A673 (cell line): ENCODE measurements at regions not wholly inside any gene's neighbourhood (a gene's known extent, or its start where the extent isn't known, plus 50 kb on each side); places are given as distances from the start of the nearest gene placed in this dataset.

Source experiments
- BruUV-seq: library from RNA; stranded (reverse); fragments of 400-500 nt; replicated peaks from 2 replicates; lab custom pipeline; 2021; lab: Mats Ljungman, UMichigan
- CTCF ChIA-PET: fragments of 300-600 bp; sonication (Branson Sonifier 250); formaldehyde crosslinking; loops from one replicate; lab custom pipeline; 2022; ENCODE audit warnings: antibody characterized with exemption; lab: Charles Lee
- POLR2A ChIA-PET: fragments of 300-600 bp; sonication (Branson Sonifier 250); formaldehyde crosslinking; loops from one replicate; lab custom pipeline; 2022; ENCODE audit warnings: antibody characterized with exemption; ENCODE audit not compliant: low non-redundant PET; lab: Charles Lee
- DNase-seq: peaks from one replicate; pipeline ENCODE4 v3.0.0-alpha.2; 2015; ENCODE audit warnings: low spot score
- H3K27ac ChIP-seq: fragments of 200-600 bp; sonication (generic); 2 replicates; pipeline ENCODE4 v1.5.1; 2016; ENCODE audit warnings: mixed run types, low read depth, mild to moderate bottlenecking, mixed read lengths, antibody characterized with exemption, low read length; ENCODE audit not compliant: poor library complexity, severe bottlenecking
- H3K27me3 ChIP-seq: fragments of 200-600 bp; sonication (generic); replicated peaks from 2 replicates; pipeline ENCODE4 v1.6.1; 2017; ENCODE audit warnings: mixed run types, low read depth, mild to moderate bottlenecking, mixed read lengths, antibody characterized with exemption, low read length; ENCODE audit not compliant: insufficient read depth, poor library complexity
- H3K36me3 ChIP-seq: fragments of 200-600 bp; sonication (generic); 2 replicates; pipeline ENCODE4 v1.6.1; 2016; ENCODE audit warnings: mixed run types, mild to moderate bottlenecking, mixed read lengths, antibody characterized with exemption, low read length; ENCODE audit not compliant: insufficient read depth, poor library complexity, severe bottlenecking
- H3K4me1 ChIP-seq: fragments of 200-600 bp; sonication (generic); 2 replicates; pipeline ENCODE4 v1.6.1; 2017; ENCODE audit warnings: mixed run types, mild to moderate bottlenecking, mixed read lengths, antibody characterized with exemption, low read length; ENCODE audit not compliant: insufficient read depth, poor library complexity, severe bottlenecking
- H3K4me3 ChIP-seq: fragments of 200-600 bp; sonication (generic); 2 replicates; pipeline ENCODE4 v1.5.1; 2016; ENCODE audit warnings: low read depth, mixed run types, mild to moderate bottlenecking, mixed read lengths, low read length; ENCODE audit not compliant: poor library complexity, severe bottlenecking
- H3K9me3 ChIP-seq: fragments of 200-600 bp; sonication (generic); 2 replicates; pipeline ENCODE4 v1.6.1; 2016; ENCODE audit warnings: mixed run types, low read depth, mild to moderate bottlenecking, mixed read lengths, antibody characterized with exemption, low read length; ENCODE audit not compliant: poor library complexity, severe bottlenecking
- EZH2 ChIP-seq: fragments of 200-600 bp; sonication (generic); IDR thresholded peaks from 2 replicates; pipeline ENCODE4 v1.6.1; 2017; ENCODE audit warnings: borderline replicate concordance, low read depth, mild to moderate bottlenecking, mixed read lengths, antibody characterized with exemption, low read length; ENCODE audit not compliant: poor library complexity, severe bottlenecking
- intact Hi-C: fragments of 100-400 bp; cut with micrococcal nuclease; formaldehyde crosslinking; loops from one replicate; pipeline ENCODE4 v1.10.0; 2022; ENCODE audit not compliant: unreplicated experiment
- TF ChIP-seq, protein P1 (sequence below): fragments of 300-800, 200-600 bp; sonication (generic); conservative IDR thresholded peaks from 2 replicates; pipeline ENCODE4 v1.5.1; 2017; ENCODE audit warnings: low read depth, mild to moderate bottlenecking, antibody characterized with exemption, low read length, moderate library complexity, mixed read lengths

DNA sequence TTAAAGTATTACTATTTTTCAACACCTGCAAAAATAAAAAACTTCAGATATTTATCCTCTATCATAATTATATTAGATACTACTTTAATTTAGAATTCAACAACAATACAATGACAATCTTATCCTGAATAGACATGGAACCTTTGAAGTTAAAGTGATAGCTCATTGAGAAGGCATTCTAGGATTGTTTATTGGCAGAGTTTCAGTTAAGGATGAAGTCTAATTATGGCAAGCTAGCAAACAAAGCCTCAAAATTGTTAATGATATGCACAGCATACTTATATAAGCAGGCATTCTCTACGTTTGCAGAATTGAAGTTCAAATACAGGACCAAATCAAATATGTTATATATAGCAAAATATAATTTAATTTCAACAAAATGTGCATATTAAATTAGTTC is 91.2 kb upstream of the ABI3BP start:
- intact Hi-C loops = no loop called here
- ChIA-PET POLR2A (no interaction called here), CTCF (no interaction called here)
- H3K36me3 ChIP-seq = no peaks in the 10 kb centered on the region
- no peak overlapping the region for H3K4me3 ChIP-seq
- no peaks in the 10 kb centered on the region for H3K27me3 ChIP-seq
- no TSS peak for BruUV-seq
- no peak for DNase-seq
- no peak for TF ChIP-seq EZH2
- TF ChIP-seq, protein P1, sequence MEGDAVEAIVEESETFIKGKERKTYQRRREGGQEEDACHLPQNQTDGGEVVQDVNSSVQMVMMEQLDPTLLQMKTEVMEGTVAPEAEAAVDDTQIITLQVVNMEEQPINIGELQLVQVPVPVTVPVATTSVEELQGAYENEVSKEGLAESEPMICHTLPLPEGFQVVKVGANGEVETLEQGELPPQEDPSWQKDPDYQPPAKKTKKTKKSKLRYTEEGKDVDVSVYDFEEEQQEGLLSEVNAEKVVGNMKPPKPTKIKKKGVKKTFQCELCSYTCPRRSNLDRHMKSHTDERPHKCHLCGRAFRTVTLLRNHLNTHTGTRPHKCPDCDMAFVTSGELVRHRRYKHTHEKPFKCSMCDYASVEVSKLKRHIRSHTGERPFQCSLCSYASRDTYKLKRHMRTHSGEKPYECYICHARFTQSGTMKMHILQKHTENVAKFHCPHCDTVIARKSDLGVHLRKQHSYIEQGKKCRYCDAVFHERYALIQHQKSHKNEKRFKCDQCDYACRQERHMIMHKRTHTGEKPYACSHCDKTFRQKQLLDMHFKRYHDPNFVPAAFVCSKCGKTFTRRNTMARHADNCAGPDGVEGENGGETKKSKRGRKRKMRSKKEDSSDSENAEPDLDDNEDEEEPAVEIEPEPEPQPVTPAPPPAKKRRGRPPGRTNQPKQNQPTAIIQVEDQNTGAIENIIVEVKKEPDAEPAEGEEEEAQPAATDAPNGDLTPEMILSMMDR = no peak
- no peaks in the 10 kb centered on the region for H3K9me3 ChIP-seq
- no peaks in the 10 kb centered on the region for H3K4me1 ChIP-seq
- H3K27ac ChIP-seq = no peak overlapping the region

DNA sequence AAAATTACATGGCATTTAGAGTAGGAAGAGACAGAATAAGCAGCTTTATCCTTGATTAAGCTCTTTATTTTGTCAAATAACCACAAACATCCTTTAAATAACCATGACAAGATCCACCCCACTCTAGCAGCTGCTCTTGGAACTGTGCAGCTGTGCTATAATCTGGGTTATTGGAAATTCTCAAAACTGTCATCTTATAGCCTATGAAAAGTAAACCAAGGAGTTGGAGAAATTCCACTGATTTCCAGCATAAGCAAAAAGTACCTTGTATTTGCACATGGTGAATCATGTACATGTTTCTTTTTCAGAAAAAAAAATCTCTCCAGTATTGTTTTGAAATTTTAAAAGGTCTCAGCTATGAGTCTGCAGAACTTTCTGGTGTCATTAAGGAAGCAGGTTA is 88.8 kb upstream of the ABI3BP start:
- no peaks in the 10 kb centered on the region for H3K27me3 ChIP-seq
- no peaks in the 10 kb centered on the region for H3K36me3 ChIP-seq
- no peak for DNase-seq
- ChIA-PET POLR2A (no interaction called here), CTCF (no interaction called here)
- no peaks in the 10 kb centered on the region for H3K4me1 ChIP-seq
- H3K9me3 ChIP-seq = no peaks in the 10 kb centered on the region
- H3K27ac ChIP-seq = no peak overlapping the region
- no TSS peak for BruUV-seq
- H3K4me3 ChIP-seq = no peak overlapping the region
- intact Hi-C loops = no loop called here
- TF ChIP-seq, protein P1 = no peak
- TF ChIP-seq EZH2 = no peak

DNA sequence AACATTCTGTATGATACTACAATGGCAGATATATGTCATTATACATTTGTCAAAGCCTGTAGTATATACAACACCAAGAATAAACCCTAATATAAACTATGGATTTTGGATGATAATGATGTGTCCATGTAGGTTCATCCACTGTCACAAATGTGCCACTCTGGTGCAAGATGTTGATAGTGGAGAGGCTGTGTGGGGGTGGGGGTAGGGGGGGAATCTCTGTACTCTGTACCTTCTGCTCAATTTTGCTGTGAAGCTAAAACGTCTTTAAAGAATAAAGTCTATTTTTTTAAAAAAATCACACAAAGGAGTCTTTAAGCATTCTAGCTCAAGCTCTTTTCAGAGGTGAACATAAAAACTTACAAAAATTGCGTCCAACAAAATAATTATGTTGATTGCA is 88.2 kb upstream of the ABI3BP start:
- Histone ChIP-seq H3K4me1 (no peaks in the 10 kb centered on the region), H3K27ac (no peak overlapping the region), H3K9me3 (no peaks in the 10 kb centered on the region), H3K4me3 (no peak overlapping the region), H3K27me3 (no peaks in the 10 kb centered on the region), H3K36me3 (no peaks in the 10 kb centered on the region)
- POLR2A ChIA-PET = no interaction called here
- DNase-seq = no peak
- BruUV-seq = no TSS peak
- TF ChIP-seq, protein P1 = no peak
- no peak for TF ChIP-seq EZH2
- CTCF ChIA-PET = no interaction called here
- intact Hi-C loops = no loop called here
